Mucosa of descending colon (tissue), 3 donors: ENCODE measurements at regions not wholly inside any gene's neighbourhood (a gene's known extent, or its start where the extent isn't known, plus 50 kb on each side); places are given as distances from the start of the nearest gene placed in this dataset.

Source experiments
- ATAC-seq: fragments of 200-7000 bp; cut with Tn5 transposase; one replicate; pipeline ENCODE4 v1.9.1; 2020; ENCODE audit warnings: mild to moderate bottlenecking, moderate library complexity
- DNase-seq, 3 donors: peaks; one replicate each; pipeline ENCODE4 v3.0.0-alpha.2; 2020
- H3K36me3 ChIP-seq: fragments of 200-600 bp; one replicate; pipeline ENCODE4 v1.8.0; 2021; ENCODE audit warnings: low read depth, mild to moderate bottlenecking
- H3K4me1 ChIP-seq: fragments of 200-600 bp; one replicate; pipeline ENCODE4 v1.8.0; 2021; ENCODE audit warnings: low read depth, mild to moderate bottlenecking
- H3K4me3 ChIP-seq: fragments of 200-600 bp; one replicate; pipeline ENCODE4 v1.8.0; 2021; ENCODE audit warnings: mild to moderate bottlenecking
- H3K9me3 ChIP-seq: fragments of 200-600 bp; one replicate; pipeline ENCODE4 v1.8.0; 2021; ENCODE audit warnings: mild to moderate bottlenecking
- CTCF ChIP-seq: fragments of 200-600 bp; IDR thresholded peaks from one replicate; pipeline ENCODE4 v1.8.0; 2022; ENCODE audit warnings: antibody characterized with exemption, mild to moderate bottlenecking
- intact Hi-C, 2 donors: fragments of 100-400 bp; cut with DNase I in 1 of 2; cut with micrococcal nuclease in 1 of 2; formaldehyde crosslinking; loops; one replicate each; pipeline versions ENCODE4 v1.11.0 to v1.11.1; 2022; cut with DNase I, micrococcal nuclease
- donor health status: DM: no; HTN: no; CAD: no; lungs with moderate emphysema.
- donor health status: DM: no; HTN: no; CAD: no.
- donor health status: DM: no; HTN: yes; CAD: no.

DNA sequence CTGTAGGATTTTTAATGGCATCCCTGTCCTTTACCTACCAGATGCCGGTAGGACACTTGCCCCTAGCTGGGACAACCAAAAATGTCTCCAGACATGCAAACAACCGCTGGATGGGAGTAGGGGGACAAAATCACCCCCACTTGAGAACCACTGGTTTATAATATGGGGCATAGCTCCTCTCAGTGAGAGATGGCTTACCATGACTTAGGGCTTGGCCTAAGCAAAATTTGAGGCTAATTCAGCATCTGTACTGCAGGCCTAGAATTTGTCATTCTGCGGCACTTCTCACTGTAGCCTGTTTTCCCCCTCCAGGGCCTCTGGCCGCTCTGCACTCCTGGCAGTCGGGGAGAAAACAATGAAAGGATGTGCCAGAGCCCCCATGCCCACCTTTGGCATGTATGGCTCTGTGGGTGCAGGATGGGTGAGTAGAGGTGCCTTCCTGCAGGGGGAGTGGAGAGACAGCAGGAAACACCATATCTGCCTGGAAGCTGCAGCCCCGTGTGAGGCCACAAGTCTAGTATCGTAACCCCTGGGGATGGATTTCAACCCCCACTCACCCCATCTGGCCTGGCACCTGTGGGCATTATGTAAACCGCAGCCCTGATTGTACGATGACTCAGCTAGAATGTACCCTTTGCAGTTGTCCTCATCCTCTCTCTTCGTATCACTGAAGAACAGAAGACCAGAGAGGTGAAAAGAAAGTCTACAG is 268.1 kb downstream of the SOX9 start:
- Histone ChIP-seq H3K4me1 (no peaks in the 10 kb centered on the region), H3K9me3 (no peaks in the 10 kb centered on the region), H3K4me3 (no peak overlapping the region), H3K36me3 (no peaks in the 10 kb centered on the region)
- intact Hi-C loops, result no loop called here
- no peak for DNase-seq
- TF ChIP-seq CTCF, result no peak
- ATAC-seq, result no peak

DNA sequence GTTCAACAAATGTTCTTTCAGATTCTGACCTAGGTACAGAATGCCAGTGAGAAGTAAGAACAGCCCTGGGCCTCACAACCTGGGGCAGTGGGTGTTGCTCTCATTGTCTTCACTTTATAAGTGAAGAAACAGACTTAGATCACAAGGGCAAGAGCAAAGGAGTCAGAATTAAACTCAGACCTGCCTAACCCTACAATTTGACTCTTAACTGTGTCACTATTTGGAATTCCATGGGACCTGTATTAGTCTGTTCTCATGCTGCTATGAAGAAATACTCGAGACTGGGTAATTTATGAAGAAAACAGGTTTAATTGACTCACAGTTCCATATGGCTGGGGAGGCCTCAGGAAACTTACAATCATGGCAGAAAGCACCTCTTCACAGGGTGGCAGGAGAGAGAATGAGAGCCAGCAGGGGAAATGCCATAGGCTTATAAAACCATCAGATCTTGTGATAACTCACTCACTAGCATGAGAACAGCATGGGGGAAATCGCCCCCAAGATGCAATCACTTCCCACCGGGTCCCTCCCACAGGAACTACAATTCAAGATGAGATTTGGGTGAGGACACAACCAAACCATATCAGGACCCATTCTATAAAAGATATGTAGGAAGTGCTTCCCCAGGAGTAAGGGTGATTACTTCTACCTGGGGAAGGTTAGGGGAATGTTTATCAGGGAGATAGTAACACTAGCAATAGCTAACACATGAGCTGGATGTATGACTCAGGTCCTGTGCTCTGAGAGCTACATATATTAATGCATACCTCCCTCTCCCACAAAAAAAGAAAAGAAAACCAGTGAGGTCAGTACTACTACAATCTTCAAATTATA is 270.1 kb downstream of the SOX9 start:
- intact Hi-C loops, result no loop called here
- Histone ChIP-seq H3K4me1 (no peaks in the 10 kb centered on the region), H3K9me3 (no peaks in the 10 kb centered on the region), H3K36me3 (no peaks in the 10 kb centered on the region), H3K4me3 (no peak overlapping the region)
- no peak for TF ChIP-seq CTCF
- no peak for DNase-seq
- no peak for ATAC-seq

DNA sequence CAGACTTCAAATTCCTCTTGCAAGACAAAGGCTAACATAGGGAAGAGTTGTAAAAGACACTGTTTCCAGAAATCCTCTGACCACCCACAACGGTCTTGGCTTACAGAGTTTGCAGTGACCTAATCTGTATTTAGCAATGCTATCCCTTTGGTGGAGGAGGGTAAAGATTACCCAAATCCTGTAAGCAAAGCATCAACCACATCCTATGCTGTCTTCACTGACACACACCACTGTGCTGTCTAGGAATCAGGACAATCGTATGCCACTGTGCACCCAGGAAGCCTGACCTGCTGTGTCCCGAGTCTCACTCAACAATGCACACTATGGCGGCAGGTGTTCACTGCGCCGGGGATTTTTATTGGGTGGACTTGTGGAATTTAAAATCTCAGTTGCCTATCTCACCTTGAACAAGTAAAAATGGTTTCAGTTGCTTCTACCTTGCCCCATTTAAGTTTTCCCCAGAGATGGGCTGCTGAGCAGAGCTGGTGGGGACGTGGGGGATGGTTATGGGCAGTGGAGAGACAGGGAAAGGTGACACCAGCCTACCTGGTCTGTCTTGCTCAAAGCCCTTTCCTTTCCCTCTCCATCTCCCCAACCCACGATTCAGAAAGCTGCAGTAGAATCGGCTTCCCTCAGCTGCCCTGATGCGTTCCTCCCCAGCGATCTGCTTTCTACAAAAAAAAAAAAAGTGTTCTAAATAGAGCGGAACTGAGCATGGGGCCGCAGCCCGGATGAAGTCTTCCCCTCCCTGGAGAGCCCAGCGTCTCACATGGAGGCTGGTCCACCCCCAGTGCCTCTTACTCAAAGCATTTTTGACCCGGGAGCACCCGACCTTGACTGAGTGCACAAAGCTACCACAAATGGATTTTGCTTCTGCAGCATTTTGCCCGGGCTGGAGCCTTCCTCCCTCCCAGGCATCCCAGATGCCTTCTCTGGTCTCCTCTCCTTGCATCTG is 271.5 kb downstream of the SOX9 start:
- H3K4me3 ChIP-seq, result no peak overlapping the region
- ATAC-seq, result peak; percentile 28
- no peaks in the 10 kb centered on the region for H3K4me1 ChIP-seq
- no peak for TF ChIP-seq CTCF
- intact Hi-C loops, result no loop called here
- no peak for DNase-seq
- H3K9me3 ChIP-seq, result no peaks in the 10 kb centered on the region
- H3K36me3 ChIP-seq, result no peaks in the 10 kb centered on the region

- H3K36me3 ChIP-seq, result no peaks in the 10 kb centered on the region
- H3K9me3 ChIP-seq, result no peaks in the 10 kb centered on the region
- no peaks in the 10 kb centered on the region for H3K4me1 ChIP-seq
- DNase-seq (no peak), ATAC-seq (peak; percentile 9)
- no peak overlapping the region for H3K4me3 ChIP-seq
- intact Hi-C loops, result no loop called here
- no peak for TF ChIP-seq CTCF
Measured at GRCh38 chr17:72393553-72393952, 272.7 kb downstream of the SOX9 start.

GRCh38 chr17:72394531-72394930 is 273.7 kb downstream of the SOX9 start:
- no peaks in the 10 kb centered on the region for H3K4me1 ChIP-seq
- H3K36me3 ChIP-seq, result no peaks in the 10 kb centered on the region
- H3K9me3 ChIP-seq, result no peaks in the 10 kb centered on the region
- no peak overlapping the region for H3K4me3 ChIP-seq
- intact Hi-C loops, result no loop called here
- DNase-seq (no peak), ATAC-seq (peak; percentile 13)
- no peak for TF ChIP-seq CTCF
